Parathyroid adenoma (tissue), 2 donors: ENCODE measurements at regions not wholly inside any gene's neighbourhood (a gene's known extent, or its start where the extent isn't known, plus 50 kb on each side); places are given as distances from the start of the nearest gene placed in this dataset.

Source experiments
- H2AFZ ChIP-seq: fragments of 300-600 bp; sonication (generic); one replicate; pipeline ENCODE4 v1.7.0; 2017; ENCODE audit warnings: antibody characterized with exemption, mild to moderate bottlenecking
- H3K27ac ChIP-seq: fragments of 300-600 bp; sonication (generic); one replicate; pipeline ENCODE4 v1.7.0; 2017
- H3K27me3 ChIP-seq: fragments of 300-600 bp; sonication (generic); one replicate; pipeline ENCODE4 v1.7.0; 2017; ENCODE audit warnings: low read length; ENCODE audit not compliant: control insufficient read depth, insufficient read depth
- H3K36me3 ChIP-seq: fragments of 300-600 bp; sonication (generic); one replicate; pipeline ENCODE4 v1.7.0; 2017; ENCODE audit warnings: low read length; ENCODE audit not compliant: control insufficient read depth, insufficient read depth
- H3K4me1 ChIP-seq: fragments of 300-600 bp; sonication (generic); one replicate; pipeline ENCODE4 v1.7.0; 2017; ENCODE audit warnings: control low read depth
- H3K4me2 ChIP-seq: fragments of 300-600 bp; sonication (generic); one replicate; pipeline ENCODE4 v1.7.0; 2017; ENCODE audit warnings: low read length
- H3K4me3 ChIP-seq: fragments of 300-600 bp; sonication (generic); one replicate; pipeline ENCODE4 v1.7.0; 2017; ENCODE audit warnings: low read depth, low read length
- H3K79me2 ChIP-seq: fragments of 300-600 bp; sonication (generic); one replicate; pipeline ENCODE4 v1.7.0; 2017; ENCODE audit warnings: control low read depth
- H3K9ac ChIP-seq: fragments of 300-600 bp; sonication (generic); one replicate; pipeline ENCODE4 v1.7.0; 2017; ENCODE audit warnings: mild to moderate bottlenecking
- H3K9me3 ChIP-seq: fragments of 300-600 bp; sonication (generic); one replicate; pipeline ENCODE4 v1.7.0; 2017; ENCODE audit warnings: low read length; ENCODE audit not compliant: control insufficient read depth
- TF ChIP-seq, protein P1 (sequence below): fragments of 300-600 bp; sonication (generic); IDR thresholded peaks from one replicate; pipeline ENCODE4 v1.7.0; 2017; ENCODE audit warnings: antibody characterized with exemption, mild to moderate bottlenecking
- donor health status: primary hyperparathyroidism.

DNA sequence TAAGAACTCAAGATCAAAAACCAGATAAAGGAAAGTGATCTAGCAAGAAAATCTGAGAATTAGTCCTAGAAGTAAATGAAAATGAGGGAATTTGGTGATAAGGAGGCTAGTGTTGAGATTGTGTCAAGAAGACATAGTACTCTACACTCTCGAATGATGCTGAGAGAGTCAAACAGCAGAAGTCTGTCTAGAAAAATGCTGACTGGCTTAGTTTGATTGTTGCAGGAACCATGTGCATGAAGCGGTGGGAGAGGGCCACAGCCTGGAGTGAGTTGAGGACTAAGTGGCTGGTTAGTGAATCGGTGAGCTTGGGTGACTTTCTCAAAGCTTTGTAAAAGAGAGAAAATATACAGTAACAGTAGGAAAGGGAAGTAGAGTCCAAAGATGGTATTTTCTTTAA is 124.5 kb downstream of the LRIG3 start:
- TF ChIP-seq, protein P1, sequence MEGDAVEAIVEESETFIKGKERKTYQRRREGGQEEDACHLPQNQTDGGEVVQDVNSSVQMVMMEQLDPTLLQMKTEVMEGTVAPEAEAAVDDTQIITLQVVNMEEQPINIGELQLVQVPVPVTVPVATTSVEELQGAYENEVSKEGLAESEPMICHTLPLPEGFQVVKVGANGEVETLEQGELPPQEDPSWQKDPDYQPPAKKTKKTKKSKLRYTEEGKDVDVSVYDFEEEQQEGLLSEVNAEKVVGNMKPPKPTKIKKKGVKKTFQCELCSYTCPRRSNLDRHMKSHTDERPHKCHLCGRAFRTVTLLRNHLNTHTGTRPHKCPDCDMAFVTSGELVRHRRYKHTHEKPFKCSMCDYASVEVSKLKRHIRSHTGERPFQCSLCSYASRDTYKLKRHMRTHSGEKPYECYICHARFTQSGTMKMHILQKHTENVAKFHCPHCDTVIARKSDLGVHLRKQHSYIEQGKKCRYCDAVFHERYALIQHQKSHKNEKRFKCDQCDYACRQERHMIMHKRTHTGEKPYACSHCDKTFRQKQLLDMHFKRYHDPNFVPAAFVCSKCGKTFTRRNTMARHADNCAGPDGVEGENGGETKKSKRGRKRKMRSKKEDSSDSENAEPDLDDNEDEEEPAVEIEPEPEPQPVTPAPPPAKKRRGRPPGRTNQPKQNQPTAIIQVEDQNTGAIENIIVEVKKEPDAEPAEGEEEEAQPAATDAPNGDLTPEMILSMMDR: no peak
- Histone ChIP-seq H3K79me2 (no peaks in the 10 kb centered on the region), H3K9me3 (no peaks in the 10 kb centered on the region), H3K27me3 (no peaks in the 10 kb centered on the region), H3K4me1 (no peaks in the 10 kb centered on the region), H3K4me2 (no peak overlapping the region), H3K9ac (no peak overlapping the region), H3K27ac (no peak overlapping the region), H3K36me3 (no peaks in the 10 kb centered on the region), H3K4me3 (no peak overlapping the region), H2AFZ (no peak overlapping the region)

DNA sequence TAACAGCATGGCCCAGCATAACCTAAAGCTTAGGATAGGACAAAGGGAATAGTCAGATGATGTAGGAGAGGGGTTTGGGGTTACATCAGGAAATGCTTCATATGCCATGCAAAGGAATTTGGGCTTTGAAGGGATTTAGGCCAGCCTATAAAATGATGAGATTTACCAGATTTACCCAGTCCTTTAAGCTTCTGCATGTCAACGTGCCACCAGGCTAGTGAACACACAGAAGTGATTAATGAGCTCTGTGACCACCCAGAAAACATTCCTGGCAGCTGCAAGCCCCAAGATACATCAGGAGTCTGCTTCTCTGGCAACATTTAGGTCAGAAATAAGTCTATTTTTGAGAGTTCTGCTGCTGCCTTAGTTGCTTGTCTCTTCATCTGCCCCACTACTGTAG is 118.3 kb downstream of the LRIG3 start:
- Histone ChIP-seq H3K4me1 (no peaks in the 10 kb centered on the region), H3K4me2 (no peak overlapping the region), H3K4me3 (no peak overlapping the region), H3K36me3 (no peaks in the 10 kb centered on the region), H2AFZ (no peak overlapping the region), H3K27me3 (no peaks in the 10 kb centered on the region), H3K9ac (no peak overlapping the region), H3K9me3 (no peaks in the 10 kb centered on the region), H3K79me2 (no peaks in the 10 kb centered on the region), H3K27ac (no peak overlapping the region)
- TF ChIP-seq, protein P1: no peak

DNA sequence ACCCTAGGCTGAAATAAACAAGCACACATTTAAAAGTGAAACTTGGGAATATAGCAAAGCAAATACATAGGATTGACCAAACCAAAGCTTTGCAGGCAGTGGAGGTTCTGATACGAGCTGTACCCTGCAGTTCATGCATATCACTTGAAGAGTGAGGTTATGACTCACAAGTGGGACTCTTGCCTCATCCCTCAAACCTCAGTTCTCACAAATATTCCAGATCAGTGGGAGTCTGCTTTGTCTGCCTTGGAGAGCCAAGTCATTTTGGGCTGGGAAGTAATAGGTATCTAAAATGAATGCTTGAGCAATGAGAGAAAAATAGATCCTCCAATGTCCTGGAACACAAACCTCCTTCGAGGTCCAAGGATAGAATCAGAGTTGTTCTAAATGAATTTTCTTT is 116.4 kb downstream of the LRIG3 start:
- Histone ChIP-seq H3K9ac (no peak overlapping the region), H3K36me3 (no peaks in the 10 kb centered on the region), H3K4me3 (no peak overlapping the region), H3K79me2 (no peaks in the 10 kb centered on the region), H2AFZ (no peak overlapping the region), H3K4me2 (no peak overlapping the region), H3K27me3 (no peaks in the 10 kb centered on the region), H3K9me3 (no peaks in the 10 kb centered on the region), H3K4me1 (no peaks in the 10 kb centered on the region), H3K27ac (no peak overlapping the region)
- TF ChIP-seq, protein P1: no peak

DNA sequence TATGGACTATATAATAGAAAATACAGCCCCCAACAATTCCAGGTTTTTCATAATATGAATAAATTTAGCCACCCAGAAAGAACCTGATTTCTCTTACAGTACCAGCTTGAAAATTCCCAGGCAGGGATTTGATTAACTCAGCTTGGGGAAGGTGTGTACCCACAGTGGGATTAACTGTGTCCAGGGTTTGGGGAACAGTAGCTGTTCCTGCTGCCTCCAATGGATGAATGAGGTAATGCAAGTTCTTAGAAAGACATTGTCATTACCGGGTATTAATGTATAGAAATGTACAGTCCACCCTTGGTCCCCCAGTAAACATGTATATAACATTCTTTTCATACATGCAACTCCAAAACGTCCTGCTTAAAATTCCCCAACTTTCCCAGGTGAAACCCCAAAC is 115.6 kb downstream of the LRIG3 start:
- Histone ChIP-seq H3K27me3 (no peaks in the 10 kb centered on the region), H3K9me3 (no peaks in the 10 kb centered on the region), H3K27ac (no peak overlapping the region), H3K36me3 (no peaks in the 10 kb centered on the region), H3K4me1 (no peaks in the 10 kb centered on the region), H3K9ac (no peak overlapping the region), H3K4me3 (no peak overlapping the region), H2AFZ (no peak overlapping the region), H3K4me2 (no peak overlapping the region), H3K79me2 (no peaks in the 10 kb centered on the region)
- TF ChIP-seq, protein P1: no peak

DNA sequence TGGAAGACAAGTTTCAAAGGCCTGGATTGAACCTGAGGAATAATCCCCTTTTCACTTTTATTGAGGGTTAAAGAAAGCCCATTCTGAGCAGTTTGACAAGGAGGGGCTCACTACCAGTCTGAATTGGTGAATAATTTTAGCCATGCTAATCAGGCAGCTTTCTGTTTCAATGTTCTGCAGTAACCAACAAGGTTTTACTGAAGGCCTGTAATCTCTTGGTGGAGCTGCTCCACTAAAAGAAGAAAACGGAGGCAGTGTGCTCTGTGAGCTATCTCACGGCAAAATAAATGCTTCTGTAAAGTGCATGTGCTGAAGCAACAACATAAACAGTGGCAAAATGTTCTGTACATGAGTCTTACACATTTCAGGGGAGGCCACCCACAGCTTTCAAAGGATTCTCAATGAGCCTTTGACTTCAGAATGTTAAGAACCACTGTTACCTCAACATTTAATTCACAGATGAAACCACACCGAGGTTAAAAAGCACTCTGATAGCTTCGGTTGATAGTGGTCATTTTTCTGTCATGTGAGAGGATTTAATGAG is 111.2 kb downstream of the LRIG3 start:
- Histone ChIP-seq H3K27ac (no peak overlapping the region), H3K4me2 (no peak overlapping the region), H3K9me3 (no peaks in the 10 kb centered on the region), H3K27me3 (no peaks in the 10 kb centered on the region), H3K36me3 (no peaks in the 10 kb centered on the region), H3K4me3 (no peak overlapping the region), H3K9ac (no peak overlapping the region), H3K79me2 (no peaks in the 10 kb centered on the region), H2AFZ (no peak overlapping the region), H3K4me1 (no peaks in the 10 kb centered on the region)
- TF ChIP-seq, protein P1: no peak
